Progenitor cell of endocrine pancreas (in vitro differentiated cells): ENCODE measurements at regions not wholly inside any gene's neighbourhood (a gene's known extent, or its start where the extent isn't known, plus 50 kb on each side); places are given as distances from the start of the nearest gene placed in this dataset.

Experiments used
- DNase-seq: peaks from one replicate; pipeline ENCODE4 v3.0.0; 2021; ENCODE audit warnings: low spot score; ENCODE audit not compliant: unreplicated experiment
- H3K27ac Mint-ChIP-seq: 2 replicates; pipeline ENCODE4 v1.8.0; 2021; ENCODE audit warnings: mild to moderate bottlenecking, moderate library complexity, mixed read lengths
- H3K27me3 Mint-ChIP-seq: 2 replicates; pipeline ENCODE4 v1.8.0; 2021; ENCODE audit warnings: mixed read lengths
- H3K36me3 Mint-ChIP-seq: 2 replicates; pipeline ENCODE4 v1.8.0; 2022; ENCODE audit warnings: mixed read lengths; ENCODE audit not compliant: insufficient read depth
- H3K4me1 Mint-ChIP-seq: 2 replicates; pipeline ENCODE4 v1.8.0; 2021; ENCODE audit warnings: low read depth, mixed read lengths
- H3K4me3 Mint-ChIP-seq: 2 replicates; pipeline ENCODE4 v1.8.0; 2021; ENCODE audit warnings: low read depth, mild to moderate bottlenecking, moderate library complexity, mixed read lengths
- H3K9me3 Mint-ChIP-seq: 2 replicates; pipeline ENCODE4 v1.8.0; 2021; ENCODE audit warnings: low read depth, mixed read lengths
- CTCF ChIP-seq: fragments of 200-600 bp; sonication (generic); IDR thresholded peaks from one replicate; pipeline ENCODE4 v1.5.0; 2021; ENCODE audit warnings: antibody characterized with exemption, mild to moderate bottlenecking; ENCODE audit not compliant: unreplicated experiment

GRCh38 chrX:8105531-8105930 lies 65.5 kb downstream of the VCX2 start:
- Mint-ChIP-seq H3K27ac (no peak overlapping the region), H3K9me3 (peaks cover 11% of the 10 kb centered on the region), H3K4me3 (no peak overlapping the region), H3K27me3 (no peaks in the 10 kb centered on the region), H3K4me1 (no peaks in the 10 kb centered on the region), H3K36me3 (no peaks in the 10 kb centered on the region)
- no peak for TF ChIP-seq CTCF
- no peak for DNase-seq

DNA sequence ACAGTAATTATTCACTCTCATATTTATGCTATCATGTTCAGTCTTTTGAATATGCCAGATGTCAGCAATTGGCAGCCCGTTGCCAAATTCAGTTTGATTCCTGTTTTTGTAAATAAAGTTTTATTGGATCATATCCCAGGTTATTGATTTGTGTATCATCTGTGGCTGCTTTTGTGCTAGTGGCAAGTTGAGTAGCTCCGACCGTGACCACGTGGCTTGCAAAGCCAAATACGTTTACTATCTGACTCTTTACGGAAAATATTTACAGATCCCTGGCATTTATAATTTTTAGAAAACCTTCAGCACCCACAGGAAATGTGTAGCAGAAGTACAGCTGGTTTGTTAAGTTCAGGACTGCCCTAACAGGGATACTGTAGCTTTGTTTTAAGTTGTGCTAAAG lies 67.4 kb downstream of the VCX2 start:
- H3K9me3 Mint-ChIP-seq: peaks cover 6% of the 10 kb centered on the region
- TF ChIP-seq CTCF: no peak

GRCh38 chrX:8091510-8091909 lies 79.6 kb downstream of the VCX2 start:
- no peak overlapping the region for H3K27ac Mint-ChIP-seq
- no peaks in the 10 kb centered on the region for H3K27me3 Mint-ChIP-seq
- H3K4me3 Mint-ChIP-seq: no peak overlapping the region
- no peaks in the 10 kb centered on the region for H3K36me3 Mint-ChIP-seq
- TF ChIP-seq CTCF: no peak
- no peak for DNase-seq
- no peaks in the 10 kb centered on the region for H3K9me3 Mint-ChIP-seq
- H3K4me1 Mint-ChIP-seq: no peaks in the 10 kb centered on the region

More for the DNA sequence above, 67.4 kb downstream of the VCX2 start:
- no peaks in the 10 kb centered on the region for H3K27me3 Mint-ChIP-seq
- no peaks in the 10 kb centered on the region for H3K36me3 Mint-ChIP-seq
- no peak for DNase-seq
- no peak overlapping the region for H3K27ac Mint-ChIP-seq
- no peak overlapping the region for H3K4me3 Mint-ChIP-seq
- H3K4me1 Mint-ChIP-seq: no peaks in the 10 kb centered on the region

DNA sequence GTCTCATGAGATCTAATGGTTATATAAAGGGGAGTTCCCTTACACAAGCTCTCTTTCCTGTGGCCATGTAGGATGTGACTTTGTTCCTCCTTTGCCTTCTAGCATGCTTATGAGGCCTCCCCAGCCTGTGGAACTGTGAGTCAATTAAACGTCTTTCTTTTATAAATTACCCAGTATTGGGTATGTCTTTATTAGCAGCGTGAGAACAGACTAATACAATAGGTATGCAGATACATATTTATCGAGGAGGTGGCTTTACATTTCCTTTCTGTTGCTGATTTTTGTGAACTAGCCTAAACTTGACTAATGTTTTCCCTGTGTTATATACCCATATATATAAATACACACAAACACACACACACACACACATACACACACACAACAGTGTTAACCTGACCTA lies 80.2 kb downstream of the VCX2 start:
- DNase-seq: no peak
- Mint-ChIP-seq H3K36me3 (no peaks in the 10 kb centered on the region), H3K4me3 (no peak overlapping the region), H3K9me3 (no peaks in the 10 kb centered on the region), H3K27ac (no peak overlapping the region), H3K27me3 (no peaks in the 10 kb centered on the region), H3K4me1 (no peaks in the 10 kb centered on the region)
- no peak for TF ChIP-seq CTCF

DNA sequence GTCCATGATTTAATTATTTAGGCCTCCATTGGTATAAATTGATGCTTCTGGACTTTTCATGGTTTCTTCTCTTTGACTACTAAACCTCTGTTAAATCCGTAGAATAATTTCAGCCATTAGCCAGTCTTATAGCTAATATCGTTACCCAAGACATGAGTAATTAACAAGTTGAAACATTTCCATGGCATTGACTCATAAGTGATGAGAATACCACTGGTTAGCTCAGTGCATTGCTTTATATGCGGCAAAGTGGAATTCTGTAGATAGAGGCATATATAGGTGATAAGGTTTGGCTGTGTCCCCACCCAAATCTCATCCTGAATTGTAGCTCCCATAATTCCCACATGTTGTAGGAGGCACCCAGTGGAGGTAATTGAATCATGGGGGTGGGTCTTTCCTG lies 80.6 kb downstream of the VCX2 start:
- no peaks in the 10 kb centered on the region for H3K27me3 Mint-ChIP-seq
- H3K4me3 Mint-ChIP-seq: no peak overlapping the region
- no peaks in the 10 kb centered on the region for H3K36me3 Mint-ChIP-seq
- H3K4me1 Mint-ChIP-seq: no peaks in the 10 kb centered on the region
- H3K27ac Mint-ChIP-seq: no peak overlapping the region
- H3K9me3 Mint-ChIP-seq: no peaks in the 10 kb centered on the region
- no peak for DNase-seq
- TF ChIP-seq CTCF: no peak

- no peak for DNase-seq
- no peaks in the 10 kb centered on the region for H3K9me3 Mint-ChIP-seq
- H3K27me3 Mint-ChIP-seq: no peaks in the 10 kb centered on the region
- H3K27ac Mint-ChIP-seq: no peak overlapping the region
- no peak for TF ChIP-seq CTCF
- H3K4me3 Mint-ChIP-seq: no peak overlapping the region
- no peaks in the 10 kb centered on the region for H3K36me3 Mint-ChIP-seq
- H3K4me1 Mint-ChIP-seq: no peaks in the 10 kb centered on the region
These were observed 81.9 kb downstream of the VCX2 start for GRCh38 chrX:8089141-8089540.
